Choroid plexus epithelial cell (primary cell): ENCODE measurements at regions not wholly inside any gene's neighbourhood (a gene's known extent, or its start where the extent isn't known, plus 50 kb on each side); places are given as distances from the start of the nearest gene placed in this dataset.

Experiments
- DNase-seq: peaks from one replicate; pipeline ENCODE4 v3.0.0-alpha.2; 2010; ENCODE audit warnings: low read depth
- H3K4me3 ChIP-seq: 2 replicates; pipeline ENCODE4 v1.5.1; 2011; ENCODE audit warnings: low read depth, mild to moderate bottlenecking, control low read depth, low read length, moderate library complexity
- CTCF ChIP-seq: conservative IDR thresholded peaks from 2 replicates; pipeline ENCODE4 v1.5.1; 2011; ENCODE audit warnings: low read depth, mild to moderate bottlenecking, control low read depth, inconsistent platforms, low read length, moderate library complexity

- peak; percentile 58 for DNase-seq
- H3K4me3 ChIP-seq = no peak overlapping the region
- TF ChIP-seq CTCF = no peak
Observed at GRCh38 chr16:85205747-85206471, 93.6 kb upstream of the CIBAR2 start.

- H3K4me3 ChIP-seq = no peak overlapping the region
- DNase-seq = peak; percentile 34
Observed at GRCh38 chr16:85206472-85207356, 94.4 kb upstream of the CIBAR2 start.

GRCh38 chr16:85207357-85207921 is 95.2 kb upstream of the CIBAR2 start:
- peak; percentile 39 for DNase-seq
- H3K4me3 ChIP-seq = no peak overlapping the region
- TF ChIP-seq CTCF = no peak

More at GRCh38 chr16:85206472-85207356, 94.4 kb upstream of the CIBAR2 start:
- TF ChIP-seq CTCF = no peak

GRCh38 chr16:85208181-85208580 is 95.9 kb upstream of the CIBAR2 start:
- H3K4me3 ChIP-seq = no peak overlapping the region
- TF ChIP-seq CTCF = no peak
- DNase-seq = no peak

- no peak for DNase-seq
- no peak for TF ChIP-seq CTCF
- no peak overlapping the region for H3K4me3 ChIP-seq
Observed at GRCh38 chr16:85208643-85209520, 96.6 kb upstream of the CIBAR2 start.

- TF ChIP-seq CTCF = peak; percentile 18
- no peak for DNase-seq
- no peak overlapping the region for H3K4me3 ChIP-seq
Observed at GRCh38 chr16:85209526-85210121, 97.4 kb upstream of the CIBAR2 start.
